IPS-18a (cell line): ENCODE measurements at regions not wholly inside any gene's neighbourhood (a gene's known extent, or its start where the extent isn't known, plus 50 kb on each side); places are given as distances from the start of the nearest gene placed in this dataset.
"Not testable (repeated sequence)": the region's sequence is repeated elsewhere in the genome, so short reads cannot be mapped to it uniquely, and the experiment has no call there.

Experiments
- H3K27ac ChIP-seq: one replicate; pipeline ENCODE4 v1.5.1; 2013; ENCODE audit warnings: low read length
- H3K27me3 ChIP-seq: one replicate; pipeline ENCODE4 v1.6.1; 2013; ENCODE audit warnings: mild to moderate bottlenecking, low read length; ENCODE audit not compliant: control insufficient read depth, insufficient read depth
- H3K36me3 ChIP-seq: one replicate; pipeline ENCODE4 v1.6.1; 2013; ENCODE audit warnings: low read depth, low read length; ENCODE audit not compliant: control insufficient read depth
- H3K4me1 ChIP-seq: one replicate; pipeline ENCODE4 v1.6.1; 2013; ENCODE audit warnings: low read depth, low read length; ENCODE audit not compliant: control insufficient read depth
- H3K4me3 ChIP-seq: one replicate; pipeline ENCODE4 v1.5.1; 2013; ENCODE audit warnings: low read length
- H3K9ac ChIP-seq: one replicate; pipeline ENCODE4 v1.6.1; 2013; ENCODE audit warnings: mild to moderate bottlenecking, low read length, moderate library complexity
- H3K9me3 ChIP-seq: one replicate; pipeline ENCODE4 v1.6.1; 2013; ENCODE audit warnings: low read depth, low read length; ENCODE audit not compliant: control insufficient read depth

DNA sequence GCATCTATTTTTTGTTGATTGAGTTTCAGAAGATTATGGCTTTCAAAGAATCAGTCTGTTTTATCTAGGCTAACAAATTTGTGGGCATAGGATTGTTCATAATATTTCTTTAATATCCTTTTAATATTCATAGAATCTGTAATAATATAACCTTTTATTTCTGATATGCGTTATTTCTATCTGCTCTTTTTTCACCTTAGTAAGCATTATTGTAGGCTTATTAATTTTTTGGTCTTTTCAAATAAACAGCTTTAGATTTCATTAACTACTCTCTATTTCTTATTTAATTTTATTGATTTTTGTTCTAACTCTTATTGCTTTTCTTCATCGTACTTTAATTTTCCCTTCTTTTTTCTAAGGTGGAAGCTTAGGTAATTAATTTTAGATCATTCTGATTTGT is 1614.4 kb upstream of the DDX18 start:
- Histone ChIP-seq H3K4me3 (no peak overlapping the region), H3K9me3 (no peaks in the 10 kb centered on the region), H3K4me1 (no peaks in the 10 kb centered on the region), H3K9ac (no peak overlapping the region), H3K27ac (no peak overlapping the region), H3K27me3 (no peaks in the 10 kb centered on the region), H3K36me3 (no peaks in the 10 kb centered on the region)

DNA sequence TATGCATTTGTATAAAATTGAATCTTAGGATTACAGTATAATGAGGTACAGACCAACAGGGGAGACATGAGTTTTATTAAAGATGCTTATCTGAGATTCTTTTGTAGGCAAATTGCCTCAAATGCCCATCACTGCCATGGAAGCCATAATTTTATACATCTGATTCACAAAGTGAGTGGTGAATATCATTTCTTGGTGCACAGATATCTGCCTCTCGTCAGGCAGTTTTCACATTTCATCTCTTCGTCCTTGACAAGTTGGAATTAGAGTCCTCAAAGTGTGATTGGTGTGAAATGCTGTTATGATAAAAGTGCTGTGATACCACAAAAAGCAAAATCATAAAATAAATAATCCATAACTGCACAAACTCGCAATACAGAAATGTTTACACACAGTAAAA is 1602.8 kb upstream of the DDX18 start:
- Histone ChIP-seq H3K36me3 (no peaks in the 10 kb centered on the region), H3K4me1 (no peaks in the 10 kb centered on the region), H3K4me3 (no peak overlapping the region), H3K9me3 (no peaks in the 10 kb centered on the region), H3K27ac (no peak overlapping the region), H3K9ac (no peak overlapping the region), H3K27me3 (no peaks in the 10 kb centered on the region)

GRCh38 chr2:116222793-116223192 is 1591.7 kb upstream of the DDX18 start:
- no peaks in the 10 kb centered on the region for H3K4me1 ChIP-seq
- H3K9me3 ChIP-seq: no peaks in the 10 kb centered on the region
- H3K27me3 ChIP-seq: no peaks in the 10 kb centered on the region
- no peak overlapping the region for H3K4me3 ChIP-seq
- no peaks in the 10 kb centered on the region for H3K36me3 ChIP-seq
- no peak overlapping the region for H3K9ac ChIP-seq
- H3K27ac ChIP-seq: no peak overlapping the region

DNA sequence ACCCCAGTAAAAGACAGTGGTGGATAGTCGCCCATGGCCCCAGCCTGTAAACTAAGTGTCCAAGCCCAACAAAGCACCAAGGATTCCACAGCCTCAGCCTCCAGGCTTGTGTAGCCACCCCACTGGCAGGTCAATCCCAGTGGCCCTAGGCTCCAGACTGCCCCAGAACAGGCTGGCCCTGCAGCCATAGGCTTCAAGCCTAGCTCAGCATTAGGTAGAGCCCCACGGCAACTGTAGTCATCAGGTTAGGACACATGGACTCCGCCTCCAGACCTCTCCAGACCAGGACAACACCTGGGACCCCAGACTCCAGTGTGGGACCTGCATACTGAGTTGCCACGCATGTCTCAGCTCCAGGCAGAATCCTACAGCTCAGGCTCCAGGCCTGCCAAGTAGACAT is 1590.6 kb upstream of the DDX18 start:
- H3K36me3 ChIP-seq: no peaks in the 10 kb centered on the region
- H3K27me3 ChIP-seq: no peaks in the 10 kb centered on the region
- H3K9me3 ChIP-seq: no peaks in the 10 kb centered on the region
- no peak overlapping the region for H3K9ac ChIP-seq
- H3K27ac ChIP-seq: no peak overlapping the region
- H3K4me3 ChIP-seq: no peak overlapping the region
- H3K4me1 ChIP-seq: no peaks in the 10 kb centered on the region

GRCh38 chr2:116224610-116225009 is 1589.9 kb upstream of the DDX18 start:
- H3K9me3 ChIP-seq: no peaks in the 10 kb centered on the region
- H3K27me3 ChIP-seq: no peaks in the 10 kb centered on the region
- H3K4me1 ChIP-seq: no peaks in the 10 kb centered on the region
- H3K27ac ChIP-seq: no peak overlapping the region
- no peak overlapping the region for H3K4me3 ChIP-seq
- H3K9ac ChIP-seq: no peak overlapping the region
- H3K36me3 ChIP-seq: no peaks in the 10 kb centered on the region

GRCh38 chr2:116238511-116238910 is 1576.0 kb upstream of the DDX18 start:
- Histone ChIP-seq H3K4me3 (no peak overlapping the region), H3K9ac (no peak overlapping the region), H3K27me3 (no peaks in the 10 kb centered on the region), H3K36me3 (no peaks in the 10 kb centered on the region), H3K27ac (no peak overlapping the region), H3K4me1 (peaks cover 7% of the 10 kb centered on the region), H3K9me3 (no peaks in the 10 kb centered on the region)

DNA sequence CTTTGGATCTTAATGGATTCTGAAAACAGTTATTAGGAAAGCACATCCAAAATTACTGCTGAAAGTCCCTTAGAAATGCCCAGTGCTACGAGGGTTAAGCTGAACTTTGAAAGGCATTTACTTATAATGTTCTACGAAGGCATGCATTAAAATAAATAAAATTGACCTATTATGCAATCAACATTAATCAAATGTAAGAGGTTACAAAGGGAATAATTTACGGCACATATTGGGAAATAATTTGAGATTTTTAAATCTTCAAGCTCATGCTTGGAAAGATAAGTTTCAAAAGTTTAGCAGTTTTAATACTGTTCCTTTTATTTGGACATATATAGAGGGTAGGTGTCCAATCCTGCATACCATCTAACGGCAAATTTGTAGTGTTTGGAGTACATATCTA is 1564.1 kb upstream of the DDX18 start:
- H3K4me3 ChIP-seq: no peak overlapping the region
- no peaks in the 10 kb centered on the region for H3K4me1 ChIP-seq
- H3K36me3 ChIP-seq: no peaks in the 10 kb centered on the region
- H3K9me3 ChIP-seq: peaks cover 4% of the 10 kb centered on the region
- no peak overlapping the region for H3K9ac ChIP-seq
- H3K27me3 ChIP-seq: no peaks in the 10 kb centered on the region
- H3K27ac ChIP-seq: no peak overlapping the region

GRCh38 chr2:116264872-116265271 is 1549.6 kb upstream of the DDX18 start:
- H3K9ac ChIP-seq: no peak overlapping the region
- H3K27ac ChIP-seq: no peak overlapping the region
- H3K27me3 ChIP-seq: no peaks in the 10 kb centered on the region
- H3K4me1 ChIP-seq: no peaks in the 10 kb centered on the region
- no peak overlapping the region for H3K4me3 ChIP-seq
- peaks cover 15% of the 10 kb centered on the region for H3K9me3 ChIP-seq
- no peaks in the 10 kb centered on the region for H3K36me3 ChIP-seq

- no peak overlapping the region for H3K27ac ChIP-seq
- H3K9me3 ChIP-seq: no peaks in the 10 kb centered on the region
- H3K9ac ChIP-seq: no peak overlapping the region
- no peaks in the 10 kb centered on the region for H3K27me3 ChIP-seq
- no peaks in the 10 kb centered on the region for H3K36me3 ChIP-seq
- H3K4me3 ChIP-seq: no peak overlapping the region
- H3K4me1 ChIP-seq: no peaks in the 10 kb centered on the region
Observed at GRCh38 chr2:116269040-116269439, 1545.5 kb upstream of the DDX18 start.

DNA sequence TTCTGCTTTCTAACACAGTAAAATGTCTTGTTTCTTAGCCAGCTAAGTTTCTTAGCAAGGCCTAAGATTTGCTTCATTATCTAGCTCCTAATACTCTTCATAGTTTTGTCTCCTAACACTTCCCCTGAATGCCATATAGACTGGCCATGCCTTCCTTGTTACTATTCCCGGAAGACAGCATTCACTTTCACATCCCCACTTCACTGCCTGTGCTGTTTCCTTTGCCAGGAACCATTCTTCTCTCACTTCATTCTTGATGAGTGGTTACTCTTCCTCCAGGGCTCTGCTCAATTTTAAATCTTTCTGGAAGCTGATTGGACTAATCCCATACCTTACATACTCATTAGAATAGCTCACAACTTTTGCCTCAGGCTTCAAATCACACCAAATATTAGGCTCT is 1510.2 kb upstream of the DDX18 start:
- Histone ChIP-seq H3K4me1 (no peaks in the 10 kb centered on the region), H3K27me3 (no peaks in the 10 kb centered on the region), H3K9me3 (no peaks in the 10 kb centered on the region), H3K9ac (no peak overlapping the region), H3K4me3 (no peak overlapping the region), H3K27ac (no peak overlapping the region), H3K36me3 (no peaks in the 10 kb centered on the region)

GRCh38 chr2:116317111-116317510 is 1497.4 kb upstream of the DDX18 start:
- no peaks in the 10 kb centered on the region for H3K9me3 ChIP-seq

GRCh38 chr2:116318551-116318950 is 1495.9 kb upstream of the DDX18 start:
- not testable (repeated sequence) for H3K9ac ChIP-seq, H3K9me3 ChIP-seq, H3K27me3 ChIP-seq, H3K4me3 ChIP-seq, H3K36me3 ChIP-seq, H3K27ac ChIP-seq
- H3K4me1 ChIP-seq: peaks cover 11% of the 10 kb centered on the region

More at GRCh38 chr2:116317111-116317510, 1497.4 kb upstream of the DDX18 start:
- H3K27ac ChIP-seq: no peak overlapping the region
- H3K4me1 ChIP-seq: peaks cover 11% of the 10 kb centered on the region
- no peaks in the 10 kb centered on the region for H3K27me3 ChIP-seq
- H3K4me3 ChIP-seq: no peak overlapping the region
- H3K36me3 ChIP-seq: no peaks in the 10 kb centered on the region
- H3K9ac ChIP-seq: no peak overlapping the region
